Pancreas (tissue), 10 donors: ENCODE measurements at regions not wholly inside any gene's neighbourhood (a gene's known extent, or its start where the extent isn't known, plus 50 kb on each side); places are given as distances from the start of the nearest gene placed in this dataset.
"Not testable (repeated sequence)": the region's sequence is repeated elsewhere in the genome, so short reads cannot be mapped to it uniquely, and the experiment has no call there.

Experiments used
- ATAC-seq, 4 donors: fragments of 200-7000 bp; cut with Tn5 transposase; one replicate each; pipeline versions ENCODE4 v1.8.0 to v1.9.1; 2020; ENCODE audit warnings: mild to moderate bottlenecking in 4 of 4, moderate library complexity in 4 of 4
- DNase-seq, 6 donors: peaks; one replicate each; pipeline ENCODE4 v3.0.0-alpha.2; 2020
- FAIRE-seq: peaks from 2 replicates; lab custom pipeline; 2012; peaks lifted over from hg19 to GRCh38; lab: Jason Lieb, UNC
- H3K27ac ChIP-seq, 4 donors: fragments of 200-600 bp; sonication (generic); 1 replicate in 3 of 4; 2 replicates in 1 of 4; pipeline versions ENCODE4 v1.5.0 to v1.8.0; 2020
- H3K27me3 ChIP-seq, 4 donors: fragments of 200-600 bp; one replicate each; pipeline ENCODE4 v1.8.0; 2021
- H3K36me3 ChIP-seq, 3 donors: fragments of 200-600 bp; sonication (generic) in 1 of 3; one replicate each; pipeline versions ENCODE4 v1.5.0 to v1.8.0; 2020 to 2021
- H3K4me1 ChIP-seq, 3 donors: fragments of 200-600 bp; one replicate each; pipeline ENCODE4 v1.8.0; 2021
- H3K4me3 ChIP-seq, 4 donors: fragments of 200-600 bp; sonication (generic) in 2 of 4; one replicate each; pipeline versions ENCODE4 v1.5.0 to v1.8.0; 2020 to 2021
- H3K9me3 ChIP-seq, 4 donors: fragments of 200-600 bp; one replicate each; pipeline ENCODE4 v1.8.0; 2021
- CTCF ChIP-seq, 4 donors: fragments of 200-600 bp; sonication (generic) in 3 of 4; IDR thresholded peaks; one replicate each; pipeline versions ENCODE4 v1.5.0 to v1.8.0; 2021; ENCODE audit warnings: antibody characterized with exemption in 4 of 4
- WGBS, 2 donors: extraction: QIAGEN DNeasy Blood & Tissue Kit; methylation state at CpG; one replicate each; pipeline ENCODE4 v1.1.7; 2013; 5-methylcytosine and 5-hydroxymethylcytosine counted together
- intact Hi-C, 3 donors: fragments of 100-400 bp; cut with DNase I; formaldehyde crosslinking; loops; one replicate each; pipeline versions ENCODE4 v1.11.1 to v1.14.2; 2022
- donor health status: healthy with polysubstance abuse.
- donor health status: DM: no; HTN: no; CAD: no; lungs with moderate emphysema.
- donor health status: DM: no; HTN: no; CAD: no.
- donor health status: control.
- donor health status: control.
- donor health status: Bipolar disorder and iron deficiency.
- donor health status: DM: yes; HTN: yes; CAD: no.
- donor health status: DM: no; HTN: no; CAD: no.
- donor health status: DM: no; HTN: no; CAD: no.
- donor health status: DM: yes; HTN: yes; CAD: no.

- no peaks in the 10 kb centered on the region for H3K4me1 ChIP-seq
- FAIRE-seq: no peak
- TF ChIP-seq CTCF (IDR thresholded peaks at IDR 0.05): no peak
- H3K27ac ChIP-seq: no peak overlapping the region
- H3K4me3 ChIP-seq: no peak overlapping the region
- intact Hi-C loops: no loop called here
- H3K9me3 ChIP-seq: no peaks in the 10 kb centered on the region
- no peaks in the 10 kb centered on the region for H3K27me3 ChIP-seq
- no peak for DNase-seq
- 68 to 84% methylated on average over 4 of the region's 4 CpGs for WGBS, 2 donors
- no peak for ATAC-seq
- no peaks in the 10 kb centered on the region for H3K36me3 ChIP-seq
Observed at GRCh38 chr5:145449794-145450193, 385.3 kb downstream of the PRELID2 start.

GRCh38 chr5:145446875-145447274 is 388.3 kb downstream of the PRELID2 start:
- H3K4me3 ChIP-seq, H3K27me3 ChIP-seq, H3K9me3 ChIP-seq, intact Hi-C loops, H3K36me3 ChIP-seq, H3K4me1 ChIP-seq, ATAC-seq, H3K27ac ChIP-seq, DNase-seq, FAIRE-seq: not testable (repeated sequence)
- 81 to 91% methylated on average over 3 of the region's 3 CpGs for WGBS, 2 donors

- no peaks in the 10 kb centered on the region for H3K36me3 ChIP-seq
- no peak for TF ChIP-seq CTCF (IDR thresholded peaks at IDR 0.05)
- ATAC-seq (no peak), DNase-seq (no peak), FAIRE-seq (no peak)
- 74 to 89% methylated on average over 5 of the region's 5 CpGs for WGBS, 2 donors
- H3K4me1 ChIP-seq: no peaks in the 10 kb centered on the region
- no peak overlapping the region for H3K27ac ChIP-seq
- no peak overlapping the region for H3K4me3 ChIP-seq
- H3K9me3 ChIP-seq: no peaks in the 10 kb centered on the region
- H3K27me3 ChIP-seq: no peaks in the 10 kb centered on the region
- intact Hi-C loops: no loop called here
Observed at GRCh38 chr5:145446412-145446811, 388.7 kb downstream of the PRELID2 start.

GRCh38 chr5:145445027-145445426 is 390.1 kb downstream of the PRELID2 start:
- TF ChIP-seq CTCF (IDR thresholded peaks at IDR 0.05): no peak
- intact Hi-C loops: no loop called here
- FAIRE-seq: no peak

GRCh38 chr5:145443964-145444363 is 391.2 kb downstream of the PRELID2 start:
- intact Hi-C loops: no loop called here
- ATAC-seq (no peak), DNase-seq (no peak), FAIRE-seq (no peak)
- Histone ChIP-seq H3K4me1 (no peaks in the 10 kb centered on the region), H3K4me3 (no peak overlapping the region), H3K27ac (no peak overlapping the region), H3K9me3 (no peaks in the 10 kb centered on the region), H3K36me3 (no peaks in the 10 kb centered on the region), H3K27me3 (no peaks in the 10 kb centered on the region)
- no peak for TF ChIP-seq CTCF (IDR thresholded peaks at IDR 0.05)
- WGBS, 2 donors: 89 to 91% methylated on average over 4 of the region's 4 CpGs

More at GRCh38 chr5:145445027-145445426, 390.1 kb downstream of the PRELID2 start:
- no peak for DNase-seq
- H3K27me3 ChIP-seq: no peaks in the 10 kb centered on the region
- ATAC-seq: no peak
- H3K27ac ChIP-seq: no peak overlapping the region
- H3K4me3 ChIP-seq: no peak overlapping the region
- H3K9me3 ChIP-seq: no peaks in the 10 kb centered on the region
- 94% methylated on average over 2 of the region's 2 CpGs for WGBS, 2 donors
- no peaks in the 10 kb centered on the region for H3K4me1 ChIP-seq
- H3K36me3 ChIP-seq: no peaks in the 10 kb centered on the region
